PC-3 (cell line): ENCODE measurements at regions not wholly inside any gene's neighbourhood (a gene's known extent, or its start where the extent isn't known, plus 50 kb on each side); places are given as distances from the start of the nearest gene placed in this dataset.

Source experiments
- ATAC-seq: fragments of 200-7000 bp; cut with Tn5 transposase; 2 replicates; pipeline ENCODE4 v1.9.1; 2020; ENCODE audit warnings: mild to moderate bottlenecking, moderate library complexity
- BruUV-seq: library from RNA; stranded (reverse); fragments of 400-500 nt; replicated peaks from 2 replicates; lab custom pipeline; 2021; lab: Mats Ljungman, UMichigan
- CTCF ChIA-PET: fragments of 300-600 bp; sonication (Branson Sonifier 250); formaldehyde crosslinking; loops from one replicate; lab custom pipeline; 2022; ENCODE audit warnings: antibody characterized with exemption; lab: Charles Lee
- POLR2A ChIA-PET: fragments of 300-600 bp; sonication (Branson Sonifier 250); formaldehyde crosslinking; loops from one replicate; lab custom pipeline; 2022; ENCODE audit warnings: antibody characterized with exemption; ENCODE audit not compliant: unreplicated experiment; lab: Charles Lee
- DNase-seq: peaks from one replicate; pipeline ENCODE4 v3.0.0-alpha.2; 2015
- H2AFZ ChIP-seq: fragments of 300-600 bp; sonication (generic); 2 replicates; pipeline ENCODE4 v1.6.0; 2016; ENCODE audit warnings: antibody characterized with exemption, low read length
- H3F3A ChIP-seq: fragments of 300-600 bp; sonication (generic); one replicate; pipeline ENCODE4 v1.6.0; 2017; ENCODE audit warnings: antibody characterized with exemption, low read length, control low read depth, mild to moderate bottlenecking; ENCODE audit not compliant: unreplicated experiment
- H3K27ac ChIP-seq: fragments of 300-600 bp; sonication (generic); 2 replicates; pipeline ENCODE4 v1.5.1; 2016; ENCODE audit warnings: mild to moderate bottlenecking, low read length
- H3K27me3 ChIP-seq: fragments of 300-600 bp; sonication (generic); 2 replicates; pipeline ENCODE4 v1.6.1; 2016; ENCODE audit warnings: low read length, mixed read lengths
- H3K36me3 ChIP-seq: fragments of 300-600 bp; sonication (generic); 2 replicates; pipeline ENCODE4 v1.6.1; 2016; ENCODE audit warnings: low read depth, mixed run types, low read length, mixed read lengths
- H3K4me1 ChIP-seq: fragments of 300-600 bp; sonication (generic); 2 replicates; pipeline ENCODE4 v1.5.1; 2016; ENCODE audit warnings: low read length; ENCODE audit not compliant: insufficient read depth
- H3K4me2 ChIP-seq: fragments of 300-600 bp; sonication (generic); 2 replicates; pipeline ENCODE4 v1.6.0; 2016; ENCODE audit warnings: low read length
- H3K4me3 ChIP-seq: fragments of 300-600 bp; sonication (generic); 2 replicates; pipeline ENCODE4 v1.5.1; 2016; ENCODE audit warnings: mild to moderate bottlenecking, low read length, mixed read lengths
- H3K79me2 ChIP-seq: fragments of 300-600 bp; sonication (generic); 2 replicates; pipeline ENCODE4 v1.6.1; 2017; ENCODE audit warnings: low read length, mixed read lengths
- H3K9ac ChIP-seq: fragments of 300-600 bp; sonication (generic); 2 replicates; pipeline ENCODE4 v1.6.0; 2016; ENCODE audit warnings: mild to moderate bottlenecking, low read length
- H3K9me2 ChIP-seq: fragments of 300-600 bp; sonication (generic); replicated peaks from 2 replicates; pipeline ENCODE4 v1.6.1; 2016; ENCODE audit warnings: mixed run types, low read length, mixed read lengths
- H3K9me3 ChIP-seq: fragments of 300-600 bp; sonication (generic); 2 replicates; pipeline ENCODE4 v1.6.1; 2016; ENCODE audit warnings: low read length, mixed read lengths
- H4K20me1 ChIP-seq: fragments of 300-600 bp; sonication (generic); 2 replicates; pipeline ENCODE4 v1.6.1; 2016; ENCODE audit warnings: low read length, mixed read lengths
- CTCF ChIP-seq: fragments of 300-600 bp; sonication (generic); conservative IDR thresholded peaks from 2 replicates; pipeline ENCODE4 v1.5.1; 2017; ENCODE audit warnings: antibody characterized with exemption, low read depth, mild to moderate bottlenecking, low read length
- EZH2 ChIP-seq: fragments of 300-600 bp; sonication (generic); IDR thresholded peaks from one replicate; pipeline ENCODE4 v1.6.1; 2017; ENCODE audit warnings: antibody characterized with exemption, mild to moderate bottlenecking, low read length; ENCODE audit not compliant: unreplicated experiment
- EZH2phosphoT487 ChIP-seq: fragments of 300-600 bp; sonication (generic); IDR thresholded peaks from 2 replicates; pipeline ENCODE4 v1.6.1; 2018; ENCODE audit warnings: mild to moderate bottlenecking, antibody characterized with exemption, low read length, borderline replicate concordance
- intact Hi-C: fragments of 100-400 bp; cut with micrococcal nuclease; formaldehyde crosslinking; loops from 2 replicates; pipeline ENCODE4 v1.9.0; 2023

- Histone ChIP-seq H3K4me1 (no peaks in the 10 kb centered on the region), H3K9me3 (no peaks in the 10 kb centered on the region), H4K20me1 (no peaks in the 10 kb centered on the region), H3K27me3 (no peaks in the 10 kb centered on the region), H3K9ac (no peak overlapping the region), H3K36me3 (no peaks in the 10 kb centered on the region), H3K27ac (no peak overlapping the region), H3F3A (no peaks in the 10 kb centered on the region), H3K4me3 (no peak overlapping the region), H3K79me2 (no peaks in the 10 kb centered on the region), H2AFZ (no peak overlapping the region), H3K9me2 (no peaks in the 10 kb centered on the region), H3K4me2 (no peak overlapping the region)
- ATAC-seq, result no peak
- TF ChIP-seq CTCF (no peak), EZH2phosphoT487 (no peak), EZH2 (no peak)
- CTCF ChIA-PET, result no interaction called here
- intact Hi-C loops, result no loop called here
- no TSS peak for BruUV-seq
- no peak for DNase-seq
- POLR2A ChIA-PET, result no interaction called here
Measured at GRCh38 chr6:12533586-12533985, 183.0 kb upstream of the PHACTR1 start.

- no peaks in the 10 kb centered on the region for H3K36me3 ChIP-seq
- no peaks in the 10 kb centered on the region for H4K20me1 ChIP-seq
- TF ChIP-seq EZH2, result no peak
- TF ChIP-seq CTCF, result no peak
- TF ChIP-seq EZH2phosphoT487, result no peak
- no peak overlapping the region for H3K4me2 ChIP-seq
- H3K4me1 ChIP-seq, result no peaks in the 10 kb centered on the region
- H3K9me2 ChIP-seq, result no peaks in the 10 kb centered on the region
- ChIA-PET POLR2A (no interaction called here), CTCF (no interaction called here)
- H3K79me2 ChIP-seq, result no peaks in the 10 kb centered on the region
- H2AFZ ChIP-seq, result no peak overlapping the region
- H3K9ac ChIP-seq, result no peak overlapping the region
- ATAC-seq (no peak), DNase-seq (no peak)
- no peaks in the 10 kb centered on the region for H3K27me3 ChIP-seq
- H3K4me3 ChIP-seq, result no peak overlapping the region
- no peaks in the 10 kb centered on the region for H3K9me3 ChIP-seq
- no peak overlapping the region for H3K27ac ChIP-seq
- H3F3A ChIP-seq, result no peaks in the 10 kb centered on the region
- BruUV-seq, result no TSS peak
- intact Hi-C loops, result no loop called here
Measured at GRCh38 chr6:12534069-12534853, 182.3 kb upstream of the PHACTR1 start.

- Histone ChIP-seq H3K9ac (no peak overlapping the region), H2AFZ (no peak overlapping the region), H3K4me1 (no peaks in the 10 kb centered on the region), H3K36me3 (no peaks in the 10 kb centered on the region), H3K79me2 (no peaks in the 10 kb centered on the region), H3F3A (no peaks in the 10 kb centered on the region), H3K9me2 (no peaks in the 10 kb centered on the region), H3K9me3 (no peaks in the 10 kb centered on the region), H4K20me1 (no peaks in the 10 kb centered on the region), H3K27ac (no peak overlapping the region), H3K4me3 (no peak overlapping the region), H3K27me3 (no peaks in the 10 kb centered on the region), H3K4me2 (no peak overlapping the region)
- no TSS peak for BruUV-seq
- TF ChIP-seq EZH2 (no peak), CTCF (no peak), EZH2phosphoT487 (no peak)
- ATAC-seq (no peak), DNase-seq (no peak)
- ChIA-PET CTCF (no interaction called here), POLR2A (no interaction called here)
- intact Hi-C loops, result no loop called here
Measured at GRCh38 chr6:12535586-12536314, 180.8 kb upstream of the PHACTR1 start.
